Jurkat, Clone E6-1 (cell line): ENCODE measurements at regions not wholly inside any gene's neighbourhood (a gene's known extent, or its start where the extent isn't known, plus 50 kb on each side); places are given as distances from the start of the nearest gene placed in this dataset.
A peak's percentile ranks its signal among the peaks of the same experiment; 100 is the strongest.
"Not testable (repeated sequence)": the region's sequence is repeated elsewhere in the genome, so short reads cannot be mapped to it uniquely, and the experiment has no call there.

Experiments
- DNase-seq: peaks from one replicate; pipeline ENCODE4 v3.0.0-alpha.2; 2011; ENCODE audit warnings: low read depth, low spot score
- H3K4me3 ChIP-seq: 2 replicates; pipeline ENCODE4 v1.5.1; 2011; ENCODE audit warnings: mild to moderate bottlenecking, low read length, control low read depth, moderate library complexity

GRCh38 chr6:153367021-153367420 lies 235.9 kb upstream of the RGS17 start:
- DNase-seq, result no peak

GRCh38 chr6:153357391-153357790 lies 226.3 kb upstream of the RGS17 start:
- no peak for DNase-seq
- no peak overlapping the region for H3K4me3 ChIP-seq

More at GRCh38 chr6:153367021-153367420, 235.9 kb upstream of the RGS17 start:
- no peak overlapping the region for H3K4me3 ChIP-seq

GRCh38 chr6:153340568-153340967 lies 209.5 kb upstream of the RGS17 start:
- DNase-seq, result no peak
- H3K4me3 ChIP-seq, result no peak overlapping the region

GRCh38 chr6:153334121-153334520 lies 203.0 kb upstream of the RGS17 start:
- H3K4me3 ChIP-seq, result no peak overlapping the region
- DNase-seq, result no peak

- not testable (repeated sequence) for DNase-seq
Measured at GRCh38 chr6:153331221-153331620, 200.1 kb upstream of the RGS17 start.

GRCh38 chr6:153328194-153328593 lies 197.1 kb upstream of the RGS17 start:
- no peak for DNase-seq
- H3K4me3 ChIP-seq, result no peak overlapping the region

More at GRCh38 chr6:153331221-153331620, 200.1 kb upstream of the RGS17 start:
- not testable (repeated sequence) for H3K4me3 ChIP-seq

- DNase-seq, result no peak
- H3K4me3 ChIP-seq, result no peak overlapping the region
Measured at GRCh38 chr6:153325661-153326060, 194.6 kb upstream of the RGS17 start.

GRCh38 chr6:153312634-153313033 lies 181.6 kb upstream of the RGS17 start:
- no peak overlapping the region for H3K4me3 ChIP-seq
- peak; percentile 32 for DNase-seq

- H3K4me3 ChIP-seq, result no peak overlapping the region
- DNase-seq, result no peak
Measured at GRCh38 chr6:153309651-153310050, 178.6 kb upstream of the RGS17 start.

GRCh38 chr6:153302133-153302532 lies 171.1 kb upstream of the RGS17 start:
- no peak overlapping the region for H3K4me3 ChIP-seq
- DNase-seq, result no peak

- DNase-seq, result no peak
- H3K4me3 ChIP-seq, result no peak overlapping the region
Measured at GRCh38 chr6:153301602-153302001, 170.5 kb upstream of the RGS17 start.

- H3K4me3 ChIP-seq, DNase-seq: not testable (repeated sequence)
Measured at GRCh38 chr6:153282456-153282855, 151.4 kb upstream of the RGS17 start.

GRCh38 chr6:153275997-153276396 lies 144.9 kb upstream of the RGS17 start:
- no peak overlapping the region for H3K4me3 ChIP-seq
- no peak for DNase-seq

- no peak overlapping the region for H3K4me3 ChIP-seq
Measured at GRCh38 chr6:153272201-153272980, 141.3 kb upstream of the RGS17 start.

GRCh38 chr6:153263489-153263888 lies 132.4 kb upstream of the RGS17 start:
- no peak overlapping the region for H3K4me3 ChIP-seq
- DNase-seq, result no peak

More at GRCh38 chr6:153272201-153272980, 141.3 kb upstream of the RGS17 start:
- DNase-seq, result no peak

GRCh38 chr6:153251326-153251725 lies 120.2 kb upstream of the RGS17 start:
- DNase-seq, result no peak

GRCh38 chr6:153237670-153238069 lies 106.6 kb upstream of the RGS17 start:
- DNase-seq, result no peak
- no peak overlapping the region for H3K4me3 ChIP-seq

More at GRCh38 chr6:153251326-153251725, 120.2 kb upstream of the RGS17 start:
- no peak overlapping the region for H3K4me3 ChIP-seq

GRCh38 chr6:153231048-153231646 lies 100.1 kb upstream of the RGS17 start:
- no peak overlapping the region for H3K4me3 ChIP-seq
- DNase-seq, result peak; percentile 37

- H3K4me3 ChIP-seq, result no peak overlapping the region
- DNase-seq, result no peak
Measured at GRCh38 chr6:153218184-153218792, 87.2 kb upstream of the RGS17 start.

- no peak for DNase-seq
- no peak overlapping the region for H3K4me3 ChIP-seq
Measured at GRCh38 chr6:153216789-153217188, 85.7 kb upstream of the RGS17 start.
